ENCODE measurements at regions not wholly inside any gene's neighbourhood (a gene's known extent, or its start where the extent isn't known, plus 50 kb on each side); places are given as distances from the start of the nearest gene placed in this dataset.

- Mint-ChIP-seq H3K36me3 (ENCODE audit: low read depth) (no peaks in the 10 kb centered on the region), H3K27me3 (no peaks in the 10 kb centered on the region), H3K4me3 (no peak overlapping the region), H3K4me1 (no peaks in the 10 kb centered on the region), H3K27ac (no peak overlapping the region), H3K9me3 (no peaks in the 10 kb centered on the region)
- ChIA-PET POLR2A (no interaction called here), CTCF (no interaction called here)
- no peak for DNase-seq
These were observed 186.5 kb downstream of the KLHL28 start for GRCh38 chr14:44775248-44775647.

- CTCF ChIA-PET = no interaction called here
- POLR2A ChIA-PET = no interaction called here
- no peaks in the 10 kb centered on the region for H3K4me1 Mint-ChIP-seq
- no peak overlapping the region for H3K4me3 Mint-ChIP-seq
- H3K36me3 Mint-ChIP-seq (ENCODE audit: low read depth) = no peaks in the 10 kb centered on the region
- no peak overlapping the region for H3K27ac Mint-ChIP-seq
- no peaks in the 10 kb centered on the region for H3K9me3 Mint-ChIP-seq
- H3K27me3 Mint-ChIP-seq = no peaks in the 10 kb centered on the region
- no peak for DNase-seq
These were observed 187.4 kb downstream of the KLHL28 start for GRCh38 chr14:44774396-44774795.

GRCh38 chr14:44771496-44771895, 190.3 kb downstream of the KLHL28 start:
- Mint-ChIP-seq H3K27ac (no peak overlapping the region), H3K4me3 (no peak overlapping the region), H3K9me3 (no peaks in the 10 kb centered on the region), H3K36me3 (ENCODE audit: low read depth) (no peaks in the 10 kb centered on the region), H3K27me3 (no peaks in the 10 kb centered on the region), H3K4me1 (no peaks in the 10 kb centered on the region)
- no peak for DNase-seq
- POLR2A ChIA-PET = no interaction called here
- CTCF ChIA-PET = no interaction called here

- no peaks in the 10 kb centered on the region for H3K9me3 Mint-ChIP-seq
- POLR2A ChIA-PET = no interaction called here
- no peaks in the 10 kb centered on the region for H3K4me1 Mint-ChIP-seq
- no peaks in the 10 kb centered on the region for H3K36me3 Mint-ChIP-seq (ENCODE audit: low read depth)
- no peak overlapping the region for H3K4me3 Mint-ChIP-seq
- no peak for DNase-seq
- H3K27ac Mint-ChIP-seq = no peak overlapping the region
- H3K27me3 Mint-ChIP-seq = no peaks in the 10 kb centered on the region
- CTCF ChIA-PET = interaction anchor here (1.0 kb wide), 1 partner anchor 9 kb away, joined by 3 read pairs; no protein-coding TSS in a partner anchor
These were observed 191.5 kb downstream of the KLHL28 start for GRCh38 chr14:44770201-44770600.

GRCh38 chr14:44768935-44769334, 192.8 kb downstream of the KLHL28 start:
- H3K27ac Mint-ChIP-seq = no peak overlapping the region
- no peaks in the 10 kb centered on the region for H3K9me3 Mint-ChIP-seq
- CTCF ChIA-PET = no interaction called here
- H3K4me1 Mint-ChIP-seq = no peaks in the 10 kb centered on the region
- POLR2A ChIA-PET = no interaction called here
- no peaks in the 10 kb centered on the region for H3K27me3 Mint-ChIP-seq
- no peak overlapping the region for H3K4me3 Mint-ChIP-seq
- H3K36me3 Mint-ChIP-seq (ENCODE audit: low read depth) = no peaks in the 10 kb centered on the region
- DNase-seq = no peak

DNA sequence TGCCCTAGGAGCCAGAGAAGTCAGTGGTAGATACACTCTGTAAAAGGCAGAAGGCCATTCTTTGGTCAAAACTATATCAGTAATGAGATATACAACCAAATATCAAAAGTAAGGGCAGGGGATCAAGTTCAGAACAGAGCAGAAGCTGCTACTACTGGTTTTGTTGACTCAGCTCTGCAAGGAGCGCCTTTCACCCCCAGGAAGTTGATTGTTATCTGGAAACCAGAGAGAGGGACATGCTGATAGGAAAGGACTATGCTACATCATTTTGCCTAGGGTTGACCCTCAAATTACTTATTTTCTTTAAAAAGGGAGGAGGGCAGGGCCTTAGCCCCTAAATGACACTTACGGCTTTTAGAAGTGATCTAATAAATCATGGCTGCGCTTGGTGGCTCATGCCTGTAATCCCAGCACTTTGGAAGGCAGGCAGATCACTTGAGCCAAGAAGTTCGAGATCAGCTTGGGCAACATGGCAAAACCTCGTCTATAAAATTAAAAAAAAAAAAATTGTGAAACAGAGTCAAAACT, 194.0 kb downstream of the KLHL28 start:
- H3K27me3 Mint-ChIP-seq = no peaks in the 10 kb centered on the region
- H3K4me3 Mint-ChIP-seq = no peak overlapping the region
- ChIA-PET CTCF (no interaction called here), POLR2A (no interaction called here)
- no peaks in the 10 kb centered on the region for H3K9me3 Mint-ChIP-seq
- no peaks in the 10 kb centered on the region for H3K4me1 Mint-ChIP-seq
- H3K36me3 Mint-ChIP-seq (ENCODE audit: low read depth) = no peaks in the 10 kb centered on the region
- H3K27ac Mint-ChIP-seq = no peak overlapping the region
- DNase-seq = no peak

DNA sequence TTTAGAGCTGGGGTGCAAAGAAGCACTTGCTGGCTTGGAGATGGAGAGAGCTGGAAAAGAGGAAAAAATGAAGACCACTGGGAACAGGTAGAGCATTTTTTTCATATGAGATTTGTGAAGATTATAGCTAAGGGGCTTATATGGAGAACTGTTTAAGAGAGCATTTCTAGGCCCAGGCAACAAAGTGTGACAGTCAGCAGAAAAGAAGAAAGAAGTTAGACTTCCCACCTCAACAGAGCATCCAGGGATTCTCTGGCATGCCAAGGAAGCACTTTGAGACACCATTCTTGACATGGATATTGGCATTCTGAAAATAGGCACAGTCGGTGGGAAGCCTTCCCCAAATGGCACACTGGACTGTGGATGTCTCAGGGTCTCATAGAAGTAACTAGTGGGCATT, 195.5 kb downstream of the KLHL28 start:
- Mint-ChIP-seq H3K27me3 (no peaks in the 10 kb centered on the region), H3K27ac (no peak overlapping the region), H3K4me3 (no peak overlapping the region), H3K9me3 (no peaks in the 10 kb centered on the region), H3K4me1 (no peaks in the 10 kb centered on the region), H3K36me3 (ENCODE audit: low read depth) (no peaks in the 10 kb centered on the region)
- CTCF ChIA-PET = no interaction called here
- POLR2A ChIA-PET = no interaction called here
- DNase-seq = no peak

- no peak overlapping the region for H3K4me3 Mint-ChIP-seq
- H3K27ac Mint-ChIP-seq = no peak overlapping the region
- no peaks in the 10 kb centered on the region for H3K4me1 Mint-ChIP-seq
- no peaks in the 10 kb centered on the region for H3K27me3 Mint-ChIP-seq
- POLR2A ChIA-PET = no interaction called here
- CTCF ChIA-PET = no interaction called here
- DNase-seq = no peak
- H3K36me3 Mint-ChIP-seq (ENCODE audit: low read depth) = no peaks in the 10 kb centered on the region
- H3K9me3 Mint-ChIP-seq = no peaks in the 10 kb centered on the region
These were observed 198.4 kb downstream of the KLHL28 start for GRCh38 chr14:44763356-44763755.

DNA sequence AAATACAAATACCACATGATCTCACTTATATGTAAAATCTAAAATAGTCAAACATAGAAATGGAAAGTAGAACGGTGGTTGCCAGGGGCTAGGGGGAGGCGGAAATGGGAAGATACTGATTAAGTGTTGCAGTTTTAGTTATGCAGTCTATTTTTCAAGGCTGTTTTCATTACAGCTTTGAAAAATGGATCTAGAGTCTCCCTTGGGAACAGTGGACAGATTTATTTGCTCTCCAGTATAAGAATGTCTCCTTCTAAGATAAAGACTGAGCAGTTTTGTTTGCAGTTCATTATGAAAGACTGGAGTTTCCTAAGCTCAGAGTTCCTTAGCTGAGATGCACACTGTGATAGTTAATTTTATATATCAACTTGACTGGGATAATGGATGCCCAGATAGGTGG, 202.5 kb downstream of the KLHL28 start:
- no peak overlapping the region for H3K27ac Mint-ChIP-seq
- DNase-seq = no peak
- no peaks in the 10 kb centered on the region for H3K27me3 Mint-ChIP-seq
- ChIA-PET POLR2A (no interaction called here), CTCF (no interaction called here)
- no peak overlapping the region for H3K4me3 Mint-ChIP-seq
- H3K36me3 Mint-ChIP-seq (ENCODE audit: low read depth) = no peaks in the 10 kb centered on the region
- H3K4me1 Mint-ChIP-seq = no peaks in the 10 kb centered on the region
- H3K9me3 Mint-ChIP-seq = no peaks in the 10 kb centered on the region

- DNase-seq = no peak
- no peaks in the 10 kb centered on the region for H3K27me3 Mint-ChIP-seq
- H3K36me3 Mint-ChIP-seq (ENCODE audit: low read depth) = no peaks in the 10 kb centered on the region
- CTCF ChIA-PET = no interaction called here
- POLR2A ChIA-PET = no interaction called here
- no peaks in the 10 kb centered on the region for H3K4me1 Mint-ChIP-seq
- no peak overlapping the region for H3K4me3 Mint-ChIP-seq
- no peak overlapping the region for H3K27ac Mint-ChIP-seq
- H3K9me3 Mint-ChIP-seq = no peaks in the 10 kb centered on the region
These were observed 205.2 kb downstream of the KLHL28 start for GRCh38 chr14:44756554-44756953.

DNA sequence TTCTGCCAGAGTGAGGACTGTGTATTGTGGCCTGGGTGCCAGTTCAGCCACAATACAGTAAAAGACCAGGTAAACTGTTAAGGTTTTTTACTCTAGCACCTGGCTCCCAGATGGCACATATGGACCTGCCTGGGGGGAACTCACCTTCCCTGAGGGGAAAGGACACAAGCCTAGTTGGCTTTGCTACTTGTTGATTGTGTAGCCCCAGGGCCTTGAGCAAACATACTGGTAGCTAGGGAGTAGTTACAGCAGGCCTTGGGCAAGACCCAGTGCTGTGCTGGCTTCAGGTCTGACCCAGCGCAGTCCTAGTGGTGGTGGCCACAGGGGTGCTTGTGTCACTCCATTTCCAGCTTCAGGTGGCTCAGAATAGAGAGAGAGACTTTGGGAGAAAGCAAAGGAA, 216.4 kb downstream of the KLHL28 start:
- ChIA-PET POLR2A (no interaction called here), CTCF (no interaction called here)
- no peaks in the 10 kb centered on the region for H3K27me3 Mint-ChIP-seq
- H3K4me1 Mint-ChIP-seq = no peaks in the 10 kb centered on the region
- no peak for DNase-seq
- H3K4me3 Mint-ChIP-seq = no peak overlapping the region
- no peaks in the 10 kb centered on the region for H3K9me3 Mint-ChIP-seq
- H3K36me3 Mint-ChIP-seq (ENCODE audit: low read depth) = no peaks in the 10 kb centered on the region
- H3K27ac Mint-ChIP-seq = no peak overlapping the region

- Mint-ChIP-seq H3K27ac (no peak overlapping the region), H3K27me3 (no peaks in the 10 kb centered on the region), H3K4me3 (no peak overlapping the region), H3K36me3 (ENCODE audit: low read depth) (no peaks in the 10 kb centered on the region), H3K9me3 (no peaks in the 10 kb centered on the region), H3K4me1 (no peaks in the 10 kb centered on the region)
- ChIA-PET POLR2A (no interaction called here), CTCF (no interaction called here)
- no peak for DNase-seq
These were observed 219.5 kb downstream of the KLHL28 start for GRCh38 chr14:44742202-44742601.

DNA sequence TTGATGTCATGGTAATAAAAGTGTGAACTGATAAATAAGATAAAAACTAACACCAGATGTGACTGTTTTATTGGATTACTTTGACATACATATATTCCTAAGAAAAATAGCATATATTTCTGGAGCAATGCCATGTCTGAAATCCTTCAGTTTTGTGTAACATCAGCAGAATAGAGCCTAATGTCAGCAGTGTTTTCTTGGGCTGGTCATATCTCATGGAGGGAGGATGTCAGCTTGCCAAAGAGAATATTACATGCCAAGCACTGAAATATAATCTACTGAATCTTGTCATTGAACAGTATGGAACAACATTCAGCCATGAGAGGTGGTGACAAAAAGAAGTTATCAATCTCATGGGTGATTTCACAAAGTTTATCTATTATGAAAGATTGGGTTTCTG, 220.3 kb downstream of the KLHL28 start:
- ChIA-PET CTCF (no interaction called here), POLR2A (no interaction called here)
- Mint-ChIP-seq H3K27me3 (no peaks in the 10 kb centered on the region), H3K4me3 (no peak overlapping the region), H3K27ac (no peak overlapping the region), H3K4me1 (no peaks in the 10 kb centered on the region), H3K9me3 (no peaks in the 10 kb centered on the region), H3K36me3 (ENCODE audit: low read depth) (no peaks in the 10 kb centered on the region)
- no peak for DNase-seq

GRCh38 chr14:44736326-44736725, 225.4 kb downstream of the KLHL28 start:
- Mint-ChIP-seq H3K4me1 (no peaks in the 10 kb centered on the region), H3K27me3 (no peaks in the 10 kb centered on the region), H3K4me3 (no peak overlapping the region), H3K9me3 (no peaks in the 10 kb centered on the region), H3K27ac (no peak overlapping the region), H3K36me3 (ENCODE audit: low read depth) (no peaks in the 10 kb centered on the region)
- no peak for DNase-seq
- CTCF ChIA-PET = no interaction called here
- POLR2A ChIA-PET = no interaction called here

GRCh38 chr14:44732144-44732543, 225.1 kb upstream of the FSCB start:
- Mint-ChIP-seq H3K27ac (no peak overlapping the region), H3K36me3 (ENCODE audit: low read depth) (no peaks in the 10 kb centered on the region), H3K27me3 (no peaks in the 10 kb centered on the region), H3K9me3 (no peaks in the 10 kb centered on the region), H3K4me1 (no peaks in the 10 kb centered on the region), H3K4me3 (no peak overlapping the region)
- ChIA-PET CTCF (no interaction called here), POLR2A (no interaction called here)
- no peak for DNase-seq

Data from activated CD4-positive, alpha-beta T cell treated with anti-CD3 and anti-CD28 coated beads, Interleukin-2, amount 10 ng/mL, durations not matched to agents 7 days and 5 days (primary cell).